ENCODE measurements at regions not wholly inside any gene's neighbourhood (a gene's known extent, or its start where the extent isn't known, plus 50 kb on each side); places are given as distances from the start of the nearest gene placed in this dataset.

- TF ChIP-seq CTCF (IDR thresholded peaks at IDR 0.05; ENCODE audit: low read length) (no peak), EZH2phosphoT487 (IDR thresholded peaks at IDR 0.05; ENCODE audit: low read length) (no peak)
These were observed 146.1 kb downstream of the OR4C45 start for GRCh38 chr11:50178737-50179136.

Measured in MM.1S (cell line).